DOHH2 (cell line): ENCODE measurements at regions not wholly inside any gene's neighbourhood (a gene's known extent, or its start where the extent isn't known, plus 50 kb on each side); places are given as distances from the start of the nearest gene placed in this dataset.

Experiments used
- H3F3A ChIP-seq: fragments of 200-600 bp; sonication (generic), shearing (Covaris generic); 2 replicates; pipeline ENCODE4 v1.6.0; 2016; ENCODE audit warnings: antibody characterized with exemption, mild to moderate bottlenecking; ENCODE audit not compliant: control insufficient read depth, insufficient read depth
- H3K27ac ChIP-seq: fragments of 200-600 bp; sonication (generic); 2 replicates; pipeline ENCODE4 v1.5.1; 2014; ENCODE audit warnings: low read depth, mild to moderate bottlenecking, low read length, moderate library complexity
- H3K27me3 ChIP-seq: fragments of 200-600 bp; sonication (generic); 2 replicates; pipeline ENCODE4 v1.6.1; 2014; ENCODE audit warnings: mild to moderate bottlenecking, low read length, mixed read lengths; ENCODE audit not compliant: control insufficient read depth
- H3K36me3 ChIP-seq: fragments of 200-600 bp; sonication (generic); 2 replicates; pipeline ENCODE4 v1.6.1; 2014; ENCODE audit warnings: mild to moderate bottlenecking, low read length, moderate library complexity, mixed read lengths; ENCODE audit not compliant: control insufficient read depth
- H3K4me1 ChIP-seq: fragments of 200-600 bp; sonication (generic); 2 replicates; pipeline ENCODE4 v1.6.1; 2014; ENCODE audit warnings: mild to moderate bottlenecking, low read length, mixed read lengths; ENCODE audit not compliant: control insufficient read depth
- H3K4me2 ChIP-seq: fragments of 200-600 bp; sonication (generic); 2 replicates; pipeline ENCODE4 v1.6.0; 2014; ENCODE audit warnings: mild to moderate bottlenecking, low read length, moderate library complexity
- H3K4me3 ChIP-seq: fragments of 200-600 bp; sonication (generic); 2 replicates; pipeline ENCODE4 v1.5.1; 2014; ENCODE audit warnings: mild to moderate bottlenecking, low read length, mixed read lengths
- H3K79me2 ChIP-seq: fragments of 200-600 bp; sonication (generic); 2 replicates; pipeline ENCODE4 v1.6.1; 2014; ENCODE audit warnings: mild to moderate bottlenecking, low read length, mixed read lengths; ENCODE audit not compliant: control insufficient read depth
- H3K9me2 ChIP-seq: fragments of 200-600 bp; sonication (generic); replicated peaks from 2 replicates; pipeline ENCODE4 v1.6.1; 2014; ENCODE audit warnings: mild to moderate bottlenecking, low read length, mixed read lengths; ENCODE audit not compliant: control insufficient read depth
- H3K9me3 ChIP-seq: fragments of 200-600 bp; sonication (generic); 2 replicates; pipeline ENCODE4 v1.6.1; 2014; ENCODE audit warnings: antibody characterized with exemption, low read length, mixed read lengths; ENCODE audit not compliant: control insufficient read depth, insufficient read depth
- H4K20me1 ChIP-seq: fragments of 200-600 bp; sonication (generic); 2 replicates; pipeline ENCODE4 v1.6.0; 2014; ENCODE audit warnings: low read depth, mild to moderate bottlenecking, antibody characterized with exemption, low read length, moderate library complexity; ENCODE audit not compliant: control insufficient read depth, insufficient read depth
- CTCF ChIP-seq: fragments of 200-600 bp; sonication (generic); IDR thresholded peaks from one replicate; pipeline ENCODE4 v1.5.1; 2014; ENCODE audit warnings: antibody characterized with exemption, mild to moderate bottlenecking, low read depth, low read length; ENCODE audit not compliant: poor library complexity, severe bottlenecking
- EZH2phosphoT487 ChIP-seq: fragments of 200-600 bp; sonication (generic); IDR thresholded peaks from 2 replicates; pipeline ENCODE4 v1.6.1; 2017; ENCODE audit warnings: borderline replicate concordance, mild to moderate bottlenecking, antibody characterized with exemption, low read length, moderate library complexity, mixed read lengths

GRCh38 chr1:79109445-79109844, 102.9 kb upstream of the ADGRL4 start:
- H3K27me3 ChIP-seq, result no peaks in the 10 kb centered on the region
- no peak for TF ChIP-seq CTCF
- no peak for TF ChIP-seq EZH2phosphoT487
- H3K36me3 ChIP-seq, result no peaks in the 10 kb centered on the region
- H3K27ac ChIP-seq, result no peak overlapping the region
- no peak overlapping the region for H3K4me2 ChIP-seq
- no peaks in the 10 kb centered on the region for H3K79me2 ChIP-seq
- no peaks in the 10 kb centered on the region for H3K9me2 ChIP-seq
- H4K20me1 ChIP-seq, result no peaks in the 10 kb centered on the region
- H3K4me3 ChIP-seq, result no peak overlapping the region
- no peaks in the 10 kb centered on the region for H3K9me3 ChIP-seq
- no peaks in the 10 kb centered on the region for H3K4me1 ChIP-seq
- H3F3A ChIP-seq, result no peaks in the 10 kb centered on the region

GRCh38 chr1:79105500-79105899, 99.0 kb upstream of the ADGRL4 start:
- Histone ChIP-seq H3K4me2 (no peak overlapping the region), H3K4me3 (no peak overlapping the region), H3K27ac (no peak overlapping the region), H3K9me2 (no peaks in the 10 kb centered on the region), H3K79me2 (no peaks in the 10 kb centered on the region), H3K4me1 (no peaks in the 10 kb centered on the region), H3K36me3 (no peaks in the 10 kb centered on the region), H3K9me3 (no peaks in the 10 kb centered on the region), H3K27me3 (no peaks in the 10 kb centered on the region), H4K20me1 (no peaks in the 10 kb centered on the region), H3F3A (no peaks in the 10 kb centered on the region)
- TF ChIP-seq CTCF (no peak), EZH2phosphoT487 (no peak)

- H3K4me1 ChIP-seq, result no peaks in the 10 kb centered on the region
These were observed 98.1 kb upstream of the ADGRL4 start for GRCh38 chr1:79104617-79105016.

More at GRCh38 chr1:79104617-79105016, 98.1 kb upstream of the ADGRL4 start:
- no peak overlapping the region for H3K27ac ChIP-seq
- TF ChIP-seq CTCF, result no peak
- no peak for TF ChIP-seq EZH2phosphoT487
- no peaks in the 10 kb centered on the region for H4K20me1 ChIP-seq
- no peaks in the 10 kb centered on the region for H3K9me2 ChIP-seq
- no peaks in the 10 kb centered on the region for H3K9me3 ChIP-seq
- H3F3A ChIP-seq, result no peaks in the 10 kb centered on the region
- H3K36me3 ChIP-seq, result no peaks in the 10 kb centered on the region
- H3K79me2 ChIP-seq, result no peaks in the 10 kb centered on the region
- H3K4me2 ChIP-seq, result no peak overlapping the region
- no peak overlapping the region for H3K4me3 ChIP-seq
- no peaks in the 10 kb centered on the region for H3K27me3 ChIP-seq
